ENCODE measurements at regions not wholly inside any gene's neighbourhood (a gene's known extent, or its start where the extent isn't known, plus 50 kb on each side); places are given as distances from the start of the nearest gene placed in this dataset.
"Not testable (repeated sequence)": the region's sequence is repeated elsewhere in the genome, so short reads cannot be mapped to it uniquely, and the experiment has no call there.

- ATAC-seq (no peak), DNase-seq (no peak)
- no peak overlapping the region for H3K4me3 ChIP-seq
- 95 to 98% (median 97%) methylated on average over 2 of the region's 2 CpGs for WGBS, 4 donors
- peaks cover 0 to 74% (median 69%) of the 10 kb centered on the region in 9 donors for H3K36me3 ChIP-seq
- intact Hi-C loops (cut with DNase I): no loop called here
- no peaks in the 10 kb centered on the region for H3K9me3 ChIP-seq
- H3K27me3 ChIP-seq: no peaks in the 10 kb centered on the region
- TF ChIP-seq CTCF (IDR thresholded peaks at IDR 0.05): no peak
- no peak for TF ChIP-seq POLR2A (IDR thresholded peaks at IDR 0.05)
- H3K27ac ChIP-seq: no peak overlapping the region
- H3K4me1 ChIP-seq: no peaks in the 10 kb centered on the region
These were observed 59.4 kb downstream of the BLTP3B start for GRCh38 chr12:100083308-100083707.

GRCh38 chr12:100078777-100079176 lies 63.9 kb downstream of the BLTP3B start:
- WGBS, 4 donors: 91 to 96% (median 96%) methylated on average over 3 of the region's 3 CpGs
- H3K27me3 ChIP-seq; intact Hi-C loops (cut with DNase I); H3K4me1 ChIP-seq; ATAC-seq; H3K4me3 ChIP-seq; H3K27ac ChIP-seq; DNase-seq; H3K9me3 ChIP-seq: not testable (repeated sequence)
- H3K36me3 ChIP-seq: peaks cover 0 to 57% (median 44%) of the 10 kb centered on the region in 9 donors

- H3K36me3 ChIP-seq: peaks cover 0 to 53% (median 37%) of the 10 kb centered on the region in 9 donors
- H3K27ac ChIP-seq: no peak overlapping the region
- intact Hi-C loops (cut with DNase I): no loop called here
- H3K27me3 ChIP-seq: no peaks in the 10 kb centered on the region
- TF ChIP-seq POLR2A (IDR thresholded peaks at IDR 0.05) (no peak), CTCF (IDR thresholded peaks at IDR 0.05) (peak in 6 of 12 donors; percentile 5 to 27 (median 15))
- 79 to 91% (median 82%) methylated on average over 3 of the region's 3 CpGs for WGBS, 4 donors
- peaks cover 0 to 3% (median 0%) of the 10 kb centered on the region in 12 donors for H3K9me3 ChIP-seq
- ATAC-seq: no peak
- no peak overlapping the region for H3K4me3 ChIP-seq
- H3K4me1 ChIP-seq: no peaks in the 10 kb centered on the region
- no peak for DNase-seq
These were observed 65.3 kb downstream of the BLTP3B start for GRCh38 chr12:100077367-100077766.

- Histone ChIP-seq H3K36me3 (peaks cover 0 to 51% (median 38%) of the 10 kb centered on the region in 9 donors), H3K27me3 (no peaks in the 10 kb centered on the region), H3K27ac (no peak overlapping the region), H3K4me1 (no peaks in the 10 kb centered on the region), H3K9me3 (peaks cover 0 to 3% (median 0%) of the 10 kb centered on the region in 12 donors), H3K4me3 (no peak overlapping the region)
- DNase-seq (no peak), ATAC-seq (no peak)
- intact Hi-C loops (cut with DNase I): no loop called here
- WGBS, 4 donors: 96 to 98% (median 97%) methylated on average over 2 of the region's 2 CpGs
- TF ChIP-seq POLR2A (IDR thresholded peaks at IDR 0.05): no peak
- TF ChIP-seq CTCF (IDR thresholded peaks at IDR 0.05): no peak
These were observed 67.1 kb downstream of the BLTP3B start for GRCh38 chr12:100075598-100075997.

- 98 to 100% (median 100%) methylated on average over 1 of the region's 1 CpG for WGBS, 4 donors
- no peak for DNase-seq
- no peaks in the 10 kb centered on the region for H3K4me1 ChIP-seq
- H3K36me3 ChIP-seq: peaks cover 0 to 59% (median 38%) of the 10 kb centered on the region in 9 donors
- peaks cover 0 to 31% (median 5%) of the 10 kb centered on the region in 12 donors for H3K9me3 ChIP-seq
- H3K27ac ChIP-seq: no peak overlapping the region
- H3K27me3 ChIP-seq: no peaks in the 10 kb centered on the region
- no peak for ATAC-seq
- intact Hi-C loops (cut with DNase I): no loop called here
- TF ChIP-seq CTCF (IDR thresholded peaks at IDR 0.05): no peak
- TF ChIP-seq POLR2A (IDR thresholded peaks at IDR 0.05): no peak
- no peak overlapping the region for H3K4me3 ChIP-seq
These were observed 72.9 kb downstream of the BLTP3B start for GRCh38 chr12:100069795-100070194.

Measured in heart left ventricle (tissue), 16 donors.